ENCODE measurements at regions not wholly inside any gene's neighbourhood (a gene's known extent, or its start where the extent isn't known, plus 50 kb on each side); places are given as distances from the start of the nearest gene placed in this dataset.

- no peak for FAIRE-seq
Observed at GRCh38 chr7:1286946-1287645, 54.4 kb downstream of the UNCX start.

GRCh38 chr7:1287752-1288201, 55.1 kb downstream of the UNCX start:
- no peak for FAIRE-seq

- no peak for FAIRE-seq
Observed at GRCh38 chr7:1288390-1288995, 55.8 kb downstream of the UNCX start.

GRCh38 chr7:1288996-1289551, 56.4 kb downstream of the UNCX start:
- FAIRE-seq = no peak

GRCh38 chr7:1289666-1290025, 57.0 kb downstream of the UNCX start:
- FAIRE-seq = no peak

- FAIRE-seq = no peak
Observed at GRCh38 chr7:1290026-1290678, 57.5 kb downstream of the UNCX start.

GRCh38 chr7:1290679-1291356, 58.1 kb downstream of the UNCX start:
- no peak for FAIRE-seq

GRCh38 chr7:1291357-1291689, 58.7 kb downstream of the UNCX start:
- no peak for FAIRE-seq

- no peak for FAIRE-seq
Observed at GRCh38 chr7:1291845-1292765, 59.4 kb downstream of the UNCX start.

GRCh38 chr7:1292972-1293830, 60.5 kb downstream of the UNCX start:
- FAIRE-seq = no peak

GRCh38 chr7:1293950-1294411, 61.3 kb downstream of the UNCX start:
- FAIRE-seq = no peak

- FAIRE-seq = no peak
Observed at GRCh38 chr7:1295776-1296355, 63.2 kb downstream of the UNCX start.

- FAIRE-seq = no peak
Observed at GRCh38 chr7:1296356-1296981, 63.8 kb downstream of the UNCX start.

- FAIRE-seq = no peak
Observed at GRCh38 chr7:1297017-1297960, 64.6 kb downstream of the UNCX start.

- FAIRE-seq = no peak
Observed at GRCh38 chr7:1298051-1298930, 65.6 kb downstream of the UNCX start.

GRCh38 chr7:1298931-1299885, 66.5 kb downstream of the UNCX start:
- FAIRE-seq = no peak

GRCh38 chr7:1300206-1300605, 67.5 kb downstream of the UNCX start:
- FAIRE-seq = no peak
